MV-4-11 (cell line): ENCODE measurements at regions not wholly inside any gene's neighbourhood (a gene's known extent, or its start where the extent isn't known, plus 50 kb on each side); places are given as distances from the start of the nearest gene placed in this dataset.
"Not testable (repeated sequence)": the region's sequence is repeated elsewhere in the genome, so short reads cannot be mapped to it uniquely, and the experiment has no call there.

Experiments
- DNase-seq: peaks from one replicate; lab custom pipeline; 2025; lab: John Stamatoyannopoulos, UW

- DNase-seq, result no peak
These were observed 1045.0 kb upstream of the DDX18 start for GRCh38 chr2:116769514-116769913.

- DNase-seq, result no peak
These were observed 1037.9 kb upstream of the DDX18 start for GRCh38 chr2:116776556-116776955.

GRCh38 chr2:116787848-116788247, 1026.6 kb upstream of the DDX18 start:
- DNase-seq, result no peak

GRCh38 chr2:116802671-116803070, 1011.8 kb upstream of the DDX18 start:
- no peak for DNase-seq

GRCh38 chr2:116804901-116805300, 1009.6 kb upstream of the DDX18 start:
- no peak for DNase-seq

GRCh38 chr2:116806505-116806904, 1008.0 kb upstream of the DDX18 start:
- DNase-seq, result not testable (repeated sequence)

- DNase-seq, result no peak
These were observed 1005.4 kb upstream of the DDX18 start for GRCh38 chr2:116809109-116809508.

- no peak for DNase-seq
These were observed 1004.4 kb upstream of the DDX18 start for GRCh38 chr2:116810071-116810470.

GRCh38 chr2:116810645-116811044, 1003.8 kb upstream of the DDX18 start:
- DNase-seq, result no peak

- no peak for DNase-seq
These were observed 995.1 kb upstream of the DDX18 start for GRCh38 chr2:116819355-116819754.

GRCh38 chr2:116820986-116821385, 993.5 kb upstream of the DDX18 start:
- no peak for DNase-seq

- DNase-seq, result not testable (repeated sequence)
These were observed 984.9 kb upstream of the DDX18 start for GRCh38 chr2:116829543-116829942.

- DNase-seq, result no peak
These were observed 982.3 kb upstream of the DDX18 start for GRCh38 chr2:116832148-116832547.

- DNase-seq, result no peak
These were observed 981.4 kb upstream of the DDX18 start for GRCh38 chr2:116833052-116833451.

GRCh38 chr2:116842164-116842563, 972.3 kb upstream of the DDX18 start:
- DNase-seq, result no peak

GRCh38 chr2:116859708-116860107, 954.8 kb upstream of the DDX18 start:
- no peak for DNase-seq

- no peak for DNase-seq
These were observed 940.5 kb upstream of the DDX18 start for GRCh38 chr2:116874021-116874420.

GRCh38 chr2:116877274-116877673, 937.2 kb upstream of the DDX18 start:
- no peak for DNase-seq

- DNase-seq, result no peak
These were observed 936.5 kb upstream of the DDX18 start for GRCh38 chr2:116877944-116878343.

- DNase-seq, result no peak
These were observed 934.8 kb upstream of the DDX18 start for GRCh38 chr2:116879650-116880160.

GRCh38 chr2:116891191-116891590, 923.3 kb upstream of the DDX18 start:
- no peak for DNase-seq

GRCh38 chr2:116911540-116911939, 903.0 kb upstream of the DDX18 start:
- no peak for DNase-seq

GRCh38 chr2:116915673-116916072, 898.8 kb upstream of the DDX18 start:
- no peak for DNase-seq

- DNase-seq, result no peak
These were observed 897.3 kb upstream of the DDX18 start for GRCh38 chr2:116917196-116917595.

GRCh38 chr2:116918574-116918973, 895.9 kb upstream of the DDX18 start:
- DNase-seq, result no peak
